Epithelial cell of esophagus (primary cell): ENCODE measurements at regions not wholly inside any gene's neighbourhood (a gene's known extent, or its start where the extent isn't known, plus 50 kb on each side); places are given as distances from the start of the nearest gene placed in this dataset.

Experiments used
- DNase-seq: peaks from one replicate; pipeline ENCODE4 v3.0.0; 2010; ENCODE audit warnings: low read depth
- H3K4me3 ChIP-seq: 2 replicates; pipeline ENCODE4 v1.5.1; 2011; ENCODE audit warnings: mild to moderate bottlenecking, low read length, control low read depth
- CTCF ChIP-seq: IDR thresholded peaks from 2 replicates; pipeline ENCODE4 v1.5.1; 2011; ENCODE audit warnings: low read depth, mild to moderate bottlenecking, low read length, control low read depth, inconsistent platforms; ENCODE audit not compliant: insufficient read depth; ENCODE audit errors: missing control alignments

GRCh38 chr2:123127236-123127635 is 897.9 kb upstream of the CNTNAP5 start:
- no peak for DNase-seq
- H3K4me3 ChIP-seq = no peak overlapping the region
- TF ChIP-seq CTCF = no peak

GRCh38 chr2:123128951-123129350 is 896.1 kb upstream of the CNTNAP5 start:
- DNase-seq = no peak
- TF ChIP-seq CTCF = no peak
- H3K4me3 ChIP-seq = no peak overlapping the region

GRCh38 chr2:123136419-123136818 is 888.7 kb upstream of the CNTNAP5 start:
- no peak for DNase-seq
- TF ChIP-seq CTCF = no peak
- no peak overlapping the region for H3K4me3 ChIP-seq

- H3K4me3 ChIP-seq = no peak overlapping the region
- TF ChIP-seq CTCF = no peak
- DNase-seq = no peak
These were observed 881.0 kb upstream of the CNTNAP5 start for GRCh38 chr2:123144082-123144481.

GRCh38 chr2:123153041-123153440 is 872.0 kb upstream of the CNTNAP5 start:
- H3K4me3 ChIP-seq = no peak overlapping the region
- DNase-seq = peak; percentile 35
- TF ChIP-seq CTCF = no peak

- TF ChIP-seq CTCF = no peak
- no peak overlapping the region for H3K4me3 ChIP-seq
- no peak for DNase-seq
These were observed 870.9 kb upstream of the CNTNAP5 start for GRCh38 chr2:123154195-123154594.

- no peak for DNase-seq
- no peak for TF ChIP-seq CTCF
- H3K4me3 ChIP-seq = no peak overlapping the region
These were observed 868.1 kb upstream of the CNTNAP5 start for GRCh38 chr2:123157016-123157415.
